IMR-90 (cell line): ENCODE measurements at regions not wholly inside any gene's neighbourhood (a gene's known extent, or its start where the extent isn't known, plus 50 kb on each side); places are given as distances from the start of the nearest gene placed in this dataset.

Source experiments
- ATAC-seq: fragments of 200-7000 bp; cut with Tn5 transposase; 2 replicates; pipeline ENCODE4 v1.9.1; 2020; ENCODE audit warnings: low read depth, mild to moderate bottlenecking, moderate library complexity
- BruUV-seq: library from RNA; stranded (reverse); fragments of 400-500 nt; replicated peaks from 2 replicates; lab custom pipeline; 2021; lab: Mats Ljungman, UMichigan
- CTCF ChIA-PET: fragments of 300-600 bp; formaldehyde crosslinking; extraction: SDS; loops from one replicate; lab custom pipeline; 2021; ENCODE audit warnings: antibody characterized with exemption; lab: Yijun Ruan, JAX
- POLR2A ChIA-PET: fragments of 300-600 bp; sonication (Branson Sonifier 250); formaldehyde crosslinking; loops from one replicate; lab custom pipeline; 2022; ENCODE audit warnings: antibody characterized with exemption; ENCODE audit not compliant: unreplicated experiment; lab: Charles Lee
- DNase-seq: peaks from one replicate; pipeline ENCODE4 v3.0.0; 2013
- H2AFZ ChIP-seq: replicated peaks from 2 replicates; pipeline ENCODE3; 2013; ENCODE audit warnings: low read length, mild to moderate bottlenecking; ENCODE audit not compliant: poor library complexity
- H2AK5ac ChIP-seq: 2 replicates; pipeline ENCODE4 v1.6.1; 2013; ENCODE audit warnings: low read depth, low read length, inconsistent platforms
- H2AK9ac ChIP-seq: replicated peaks from 2 replicates; pipeline ENCODE3; 2013; ENCODE audit warnings: mild to moderate bottlenecking, low read depth, low read length, moderate library complexity; ENCODE audit not compliant: poor library complexity
- H2BK120ac ChIP-seq: 2 replicates; pipeline ENCODE4 v1.6.1; 2013; ENCODE audit warnings: low read depth, low read length, inconsistent platforms
- H2BK15ac ChIP-seq: 3 replicates; pipeline ENCODE4 v1.6.1; 2013; ENCODE audit warnings: low read depth, low read length, inconsistent platforms
- H2BK20ac ChIP-seq: 2 replicates; pipeline ENCODE4 v1.6.1; 2013; ENCODE audit warnings: low read depth, mild to moderate bottlenecking, inconsistent platforms, low read length, moderate library complexity
- H2BK5ac ChIP-seq: 2 replicates; pipeline ENCODE4 v1.6.1; 2013; ENCODE audit warnings: mild to moderate bottlenecking, low read depth, low read length, inconsistent platforms; ENCODE audit not compliant: poor library complexity, severe bottlenecking
- H3K14ac ChIP-seq: replicated peaks from 2 replicates; pipeline ENCODE4 v1.6.1; 2013; ENCODE audit warnings: low read depth, low read length, inconsistent platforms
- H3K18ac ChIP-seq: 2 replicates; pipeline ENCODE4 v1.6.1; 2013; ENCODE audit warnings: low read depth, low read length, control low read depth
- H3K23ac ChIP-seq: 2 replicates; pipeline ENCODE4 v1.6.1; 2013; ENCODE audit warnings: low read depth, low read length, inconsistent platforms
- H3K27ac ChIP-seq: 2 replicates; pipeline ENCODE4 v1.5.1; 2013; ENCODE audit warnings: mild to moderate bottlenecking, control low read depth, low read length; ENCODE audit not compliant: insufficient read depth
- H3K27me3 ChIP-seq: 2 replicates; pipeline ENCODE4 v1.6.1; 2013; ENCODE audit warnings: low read length; ENCODE audit not compliant: control insufficient read depth, insufficient read depth
- H3K36me3 ChIP-seq: 2 replicates; pipeline ENCODE4 v1.6.1; 2013; ENCODE audit warnings: low read length, mixed read lengths; ENCODE audit not compliant: control insufficient read depth, insufficient read depth
- H3K4ac ChIP-seq: 2 replicates; pipeline ENCODE4 v1.6.1; 2013; ENCODE audit warnings: low read depth, low read length, inconsistent platforms
- H3K4me1 ChIP-seq: 2 replicates; pipeline ENCODE4 v1.6.1; 2013; ENCODE audit warnings: low read length, mixed read lengths; ENCODE audit not compliant: control insufficient read depth, insufficient read depth
- H3K4me2 ChIP-seq: 2 replicates; pipeline ENCODE4 v1.6.1; 2013; ENCODE audit warnings: low read depth, mild to moderate bottlenecking, control low read depth, low read length, moderate library complexity
- H3K4me3 ChIP-seq: 2 replicates; pipeline ENCODE4 v1.5.1; 2013; ENCODE audit warnings: low read depth, mild to moderate bottlenecking, control low read depth, low read length, moderate library complexity; ENCODE audit not compliant: insufficient read depth
- H3K56ac ChIP-seq: 2 replicates; pipeline ENCODE4 v1.6.1; 2013; ENCODE audit warnings: low read length, inconsistent platforms; ENCODE audit not compliant: insufficient read depth; ENCODE audit errors: extremely low read depth
- H3K79me1 ChIP-seq, 2 experiments: 2 replicates each; pipeline ENCODE4 v1.6.1; 2013; ENCODE audit warnings: low read length in 2 of 2, inconsistent platforms in 1 of 2, low read depth in 1 of 2
- H3K9ac ChIP-seq: 2 replicates; pipeline ENCODE4 v1.6.1; 2013; ENCODE audit warnings: low read depth, low read length, control low read depth
- H3K9me1 ChIP-seq: 2 replicates; pipeline ENCODE4 v1.6.1; 2013; ENCODE audit warnings: low read length, inconsistent platforms; ENCODE audit not compliant: insufficient read depth
- H3K9me3 ChIP-seq: 2 replicates; pipeline ENCODE4 v1.6.1; 2013; ENCODE audit warnings: low read length; ENCODE audit not compliant: control insufficient read depth, insufficient read depth
- H4K20me1 ChIP-seq: 2 replicates; pipeline ENCODE4 v1.6.1; 2013; ENCODE audit warnings: low read length, inconsistent platforms; ENCODE audit not compliant: insufficient read depth
- H4K5ac ChIP-seq: 2 replicates; pipeline ENCODE4 v1.6.1; 2013; ENCODE audit warnings: mild to moderate bottlenecking, low read depth, low read length, control low read depth
- H4K8ac ChIP-seq, 2 experiments: 2 replicates each; pipeline ENCODE4 v1.6.1; 2013; ENCODE audit warnings: low read depth in 2 of 2, low read length in 2 of 2, control low read depth in 1 of 2, inconsistent platforms in 1 of 2
- H4K91ac ChIP-seq: 2 replicates; pipeline ENCODE4 v1.6.1; 2013; ENCODE audit warnings: low read depth, low read length, inconsistent platforms; ENCODE audit not compliant: insufficient read depth
- BHLHE40 ChIP-seq: fragments of 150-350 bp; IDR thresholded peaks from 2 replicates; pipeline ENCODE4 v1.6.1; 2016; ENCODE audit warnings: mild to moderate bottlenecking, low read depth, low read length
- CHD1 ChIP-seq: IDR thresholded peaks from 2 replicates; pipeline ENCODE4 v1.6.1; 2012; ENCODE audit warnings: low read depth, low read length, improper control_type of control experiment
- MXI1 ChIP-seq: IDR thresholded peaks from 2 replicates; pipeline ENCODE4 v1.6.1; 2012; ENCODE audit warnings: low read depth, mild to moderate bottlenecking, low read length, moderate library complexity, borderline replicate concordance
- RCOR1 ChIP-seq: IDR thresholded peaks from 2 replicates; pipeline ENCODE4 v1.6.1; 2012; ENCODE audit warnings: mild to moderate bottlenecking, low read length, improper control_type of control experiment; ENCODE audit not compliant: insufficient replicate concordance
- WGBS, 2 experiments: methylation state at CpG; one replicate each; pipeline versions ENCODE4 v1.1.5 to v1.1.7; 2013; ENCODE audit warnings: missing lambda C conversion rate in 2 of 2; ENCODE audit not compliant: insufficient read length in 1 of 2; ENCODE audit errors: extremely low coverage in 2 of 2; 5-methylcytosine and 5-hydroxymethylcytosine counted together
- dilution Hi-C: fragments of 300-500 bp; cut with HindIII; formaldehyde crosslinking; loops from one replicate; pipeline ENCODE4 v1.14.3; 2018; ENCODE audit warnings: low sequenced_read_pairs; ENCODE audit not compliant: unreplicated experiment
- in situ Hi-C: fragments of 300-500 bp; cut with MboI; formaldehyde crosslinking; loops from 3 replicates; pipeline ENCODE4 v1.14.3; 2019; ENCODE audit warnings: low sequenced_read_pairs, inconsistent platforms, mixed read lengths
- intact Hi-C: fragments of 100-400 bp; cut with micrococcal nuclease; formaldehyde crosslinking; loops from 2 replicates; pipeline ENCODE4 v1.10.0; 2022
- TF ChIP-seq, protein P1 (sequence below): conservative IDR thresholded peaks from 2 replicates; pipeline ENCODE4 v1.5.1; 2012; ENCODE audit warnings: mild to moderate bottlenecking, low read depth, low read length, improper control_type of control experiment

DNA sequence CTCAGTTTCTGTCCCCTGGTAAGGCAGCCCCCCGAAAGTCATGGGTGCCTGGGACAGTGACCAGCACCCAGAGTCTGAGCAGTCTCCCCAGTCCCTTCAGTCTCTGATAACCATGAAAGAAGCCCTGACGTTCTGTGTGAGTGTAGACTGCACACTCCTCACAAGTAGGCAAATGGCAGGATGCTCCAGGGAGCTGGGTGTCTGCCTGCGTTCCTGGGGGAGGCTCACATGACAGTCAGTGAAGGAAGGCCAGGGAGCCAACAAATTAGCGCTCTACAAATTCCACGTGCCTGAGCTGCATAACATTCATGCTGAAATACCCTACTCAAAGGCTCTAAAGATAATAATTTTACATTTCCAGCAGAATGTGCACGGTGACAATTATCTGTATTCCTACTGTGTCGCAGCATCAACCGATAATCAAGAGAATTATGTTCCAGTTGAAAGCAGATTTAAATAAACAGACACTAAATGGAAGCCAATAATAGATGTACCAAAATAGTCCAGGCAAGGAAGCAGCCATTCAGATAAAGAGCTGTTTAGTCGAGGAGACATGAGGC is 56.3 kb downstream of the ASCL1 start:
- dilution Hi-C loops = no loop called here
- Histone ChIP-seq H2BK15ac (no peak overlapping the region), H2BK120ac (no peak overlapping the region), H3K36me3 (no peaks in the 10 kb centered on the region), H2AK5ac (no peak overlapping the region), H4K5ac (no peak overlapping the region), H3K27me3 (no peaks in the 10 kb centered on the region), H3K27ac (no peak overlapping the region), H3K9ac (no peak overlapping the region), H3K4me2 (no peak overlapping the region), H3K4me1 (no peaks in the 10 kb centered on the region), H3K14ac (no peak overlapping the region), H4K20me1 (no peaks in the 10 kb centered on the region), H3K79me1 (no peaks in the 10 kb centered on the region), H3K9me3 (peaks cover 9% of the 10 kb centered on the region), H3K9me1 (no peaks in the 10 kb centered on the region), H2AK9ac (no peak overlapping the region), H4K8ac (no peak overlapping the region), H3K4ac (no peak overlapping the region), H2BK20ac (no peak overlapping the region), H3K18ac (no peak overlapping the region), H2BK5ac (no peak overlapping the region), H3K23ac (no peak overlapping the region), H3K56ac (no peak overlapping the region), H3K4me3 (no peak overlapping the region), H4K91ac (no peak overlapping the region), H2AFZ (no peak overlapping the region)
- intact Hi-C loops = no loop called here
- BruUV-seq = no TSS peak
- ATAC-seq (no peak), DNase-seq (no peak)
- ChIA-PET CTCF (no interaction called here), POLR2A (no interaction called here)
- in situ Hi-C loops = no loop called here
- 0% methylated on average over 1 of the region's 9 CpGs; no CpG with 5 or more reads in 1 of the 2 experiments for WGBS, 2 experiments
- TF ChIP-seq BHLHE40 (no peak), MXI1 (no peak), RCOR1 (no peak), CHD1 (no peak)
- TF ChIP-seq, protein P1, sequence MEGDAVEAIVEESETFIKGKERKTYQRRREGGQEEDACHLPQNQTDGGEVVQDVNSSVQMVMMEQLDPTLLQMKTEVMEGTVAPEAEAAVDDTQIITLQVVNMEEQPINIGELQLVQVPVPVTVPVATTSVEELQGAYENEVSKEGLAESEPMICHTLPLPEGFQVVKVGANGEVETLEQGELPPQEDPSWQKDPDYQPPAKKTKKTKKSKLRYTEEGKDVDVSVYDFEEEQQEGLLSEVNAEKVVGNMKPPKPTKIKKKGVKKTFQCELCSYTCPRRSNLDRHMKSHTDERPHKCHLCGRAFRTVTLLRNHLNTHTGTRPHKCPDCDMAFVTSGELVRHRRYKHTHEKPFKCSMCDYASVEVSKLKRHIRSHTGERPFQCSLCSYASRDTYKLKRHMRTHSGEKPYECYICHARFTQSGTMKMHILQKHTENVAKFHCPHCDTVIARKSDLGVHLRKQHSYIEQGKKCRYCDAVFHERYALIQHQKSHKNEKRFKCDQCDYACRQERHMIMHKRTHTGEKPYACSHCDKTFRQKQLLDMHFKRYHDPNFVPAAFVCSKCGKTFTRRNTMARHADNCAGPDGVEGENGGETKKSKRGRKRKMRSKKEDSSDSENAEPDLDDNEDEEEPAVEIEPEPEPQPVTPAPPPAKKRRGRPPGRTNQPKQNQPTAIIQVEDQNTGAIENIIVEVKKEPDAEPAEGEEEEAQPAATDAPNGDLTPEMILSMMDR = no peak
